Left hindlimb (tissue), 1 donor: ENCODE measurements at regions not wholly inside any gene's neighbourhood (a gene's known extent, or its start where the extent isn't known, plus 50 kb on each side); places are given as distances from the start of the nearest gene placed in this dataset.

Source experiments
- DNase-seq: peaks from one replicate; pipeline ENCODE4 v3.0.0-alpha.2; 2018

- DNase-seq = no peak
Measured at GRCh38 chr2:173782681-173783080, 182.5 kb downstream of the SP3 start.

GRCh38 chr2:173783382-173783781, 181.8 kb downstream of the SP3 start:
- no peak for DNase-seq

DNA sequence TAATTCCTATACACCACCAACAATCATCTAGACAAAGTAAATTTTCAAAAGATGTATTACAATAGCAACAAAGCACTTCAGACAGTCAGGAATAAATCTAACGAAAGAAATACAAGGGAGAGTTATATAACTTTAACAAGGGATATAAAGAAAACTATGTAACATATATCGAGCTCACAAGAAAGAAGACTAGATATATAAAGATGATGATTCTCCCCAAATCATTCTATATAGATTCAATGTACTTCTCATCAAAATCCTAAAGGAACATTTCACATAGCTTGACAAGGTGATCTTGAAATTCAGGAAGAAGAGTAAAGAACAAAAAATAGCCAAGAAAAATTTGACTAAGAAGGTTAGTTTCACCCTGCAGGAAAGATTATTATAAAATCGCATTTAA, 179.4 kb downstream of the SP3 start:
- no peak for DNase-seq

DNA sequence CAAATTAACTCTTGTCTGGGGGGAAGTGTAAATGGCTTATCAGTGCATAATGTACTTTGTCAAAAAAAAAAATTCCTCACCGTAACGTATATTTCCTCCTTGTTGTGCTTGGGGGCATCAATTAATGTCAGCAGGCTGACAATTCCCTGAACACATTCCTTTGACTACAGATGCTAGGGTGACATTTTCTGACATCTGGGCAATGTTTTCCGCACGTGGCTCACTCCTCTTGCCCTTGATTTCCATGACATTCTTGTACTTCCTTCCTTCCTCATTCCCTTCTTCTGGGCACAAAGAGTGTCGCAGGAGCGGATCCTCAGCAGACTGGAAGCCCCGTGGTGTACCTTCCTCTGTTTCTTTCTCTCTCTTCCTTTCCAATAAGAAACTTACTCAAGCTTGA, 173.7 kb downstream of the SP3 start:
- DNase-seq = no peak

DNA sequence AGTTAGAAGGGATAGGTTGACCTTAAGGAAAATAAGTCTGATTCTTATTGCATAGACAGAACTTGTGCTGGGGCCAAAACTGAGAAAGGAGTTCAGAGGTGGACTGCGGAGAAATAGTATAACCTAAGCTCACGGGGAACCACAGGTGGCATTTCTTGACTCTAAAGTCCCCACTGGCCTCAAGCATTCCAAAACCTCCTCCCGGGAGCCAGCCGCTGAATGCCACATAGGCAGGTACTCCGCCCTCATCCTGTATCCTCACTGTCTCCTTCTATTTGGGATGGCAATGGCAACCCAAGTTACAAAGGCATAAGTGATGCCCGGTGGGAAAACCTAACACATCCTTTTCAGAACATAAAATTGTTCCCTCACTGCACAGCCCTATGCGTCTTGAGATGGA, 173.0 kb downstream of the SP3 start:
- no peak for DNase-seq

- DNase-seq = no peak
Measured at GRCh38 chr2:173792741-173793140, 172.4 kb downstream of the SP3 start.

DNA sequence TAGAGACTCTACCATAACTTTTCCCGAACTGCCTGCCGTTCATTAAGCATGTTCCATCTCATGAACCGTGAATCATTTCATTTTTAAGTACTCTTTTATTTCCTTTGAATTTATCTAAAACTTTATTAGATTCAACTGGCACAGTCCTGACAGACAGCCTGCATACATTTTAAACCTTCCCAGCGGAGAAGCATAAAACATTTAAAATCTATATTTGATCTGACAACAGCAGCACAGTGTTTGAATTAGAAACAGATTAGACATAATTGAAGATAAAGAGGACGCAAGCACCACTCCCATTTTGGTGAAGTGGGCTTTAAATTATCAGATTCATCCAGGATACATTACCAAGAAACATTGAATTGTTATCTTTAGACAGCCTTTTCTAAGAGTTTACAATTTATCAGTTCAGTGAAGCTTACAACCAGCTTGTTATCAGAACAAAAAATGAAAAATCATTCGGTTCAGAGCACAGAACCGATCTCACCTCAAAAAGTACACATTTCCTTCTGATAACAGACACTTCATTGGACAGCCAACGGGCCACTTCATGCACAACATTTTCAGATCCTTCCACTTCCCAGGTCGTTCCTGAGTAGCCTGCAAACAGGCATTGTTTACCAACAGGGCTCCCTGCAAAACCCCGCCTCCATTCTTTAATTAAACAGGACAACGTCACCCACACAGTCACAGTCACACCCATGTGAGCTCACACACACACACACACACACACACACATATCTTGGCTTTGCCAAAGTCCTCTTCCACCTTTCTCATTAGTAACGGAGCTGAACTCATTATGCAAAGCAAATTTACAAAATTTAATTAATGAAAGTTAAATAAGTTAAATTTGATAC, 171.2 kb downstream of the SP3 start:
- DNase-seq = no peak

- DNase-seq = no peak
Measured at GRCh38 chr2:173797586-173798263, 167.4 kb downstream of the SP3 start.

- no peak for DNase-seq
Measured at GRCh38 chr2:173802518-173802917, 162.7 kb downstream of the SP3 start.

DNA sequence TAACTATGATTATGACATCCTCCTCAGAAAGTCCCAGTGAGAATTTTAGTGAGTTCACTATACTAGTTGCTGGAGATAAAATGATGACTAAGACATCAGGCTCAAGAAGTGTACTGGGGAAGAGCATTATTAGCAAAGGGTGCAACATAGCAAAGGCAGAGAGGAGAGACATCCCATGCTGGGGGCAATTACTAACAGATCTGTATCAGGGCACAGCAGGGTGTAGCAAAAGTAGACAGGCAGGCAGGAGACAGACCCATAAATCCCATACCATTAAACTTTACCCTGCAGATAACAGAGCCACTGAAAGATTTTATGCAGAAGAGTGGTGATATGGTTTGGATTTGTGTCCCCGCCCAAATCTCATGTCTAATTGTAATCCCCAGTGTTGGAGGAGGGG, 161.7 kb downstream of the SP3 start:
- no peak for DNase-seq

- DNase-seq = no peak
Measured at GRCh38 chr2:173806761-173807160, 158.4 kb downstream of the SP3 start.

DNA sequence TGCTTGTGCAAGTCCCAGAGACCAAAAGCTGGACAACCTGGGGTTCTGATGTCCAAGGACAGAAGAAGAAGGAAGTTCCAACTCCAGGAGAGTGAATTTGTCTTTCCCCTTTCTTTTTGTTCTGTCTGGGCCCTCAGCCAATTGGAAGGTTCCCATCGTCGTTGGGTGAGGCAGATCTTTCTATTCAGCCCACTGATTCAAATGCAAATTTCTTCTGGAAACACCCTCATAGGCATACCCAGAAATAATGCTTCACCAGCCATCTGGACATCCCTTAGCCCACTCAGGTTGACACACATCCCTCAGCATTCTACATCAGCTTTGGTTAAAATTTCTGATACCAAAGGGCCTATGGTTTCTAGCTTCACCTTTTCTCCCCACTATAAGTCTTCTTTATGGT, 156.5 kb downstream of the SP3 start:
- DNase-seq = no peak

GRCh38 chr2:173812321-173812720, 152.9 kb downstream of the SP3 start:
- DNase-seq = no peak

GRCh38 chr2:173814306-173814705, 150.9 kb downstream of the SP3 start:
- DNase-seq = no peak

GRCh38 chr2:173815772-173816171, 149.4 kb downstream of the SP3 start:
- no peak for DNase-seq

DNA sequence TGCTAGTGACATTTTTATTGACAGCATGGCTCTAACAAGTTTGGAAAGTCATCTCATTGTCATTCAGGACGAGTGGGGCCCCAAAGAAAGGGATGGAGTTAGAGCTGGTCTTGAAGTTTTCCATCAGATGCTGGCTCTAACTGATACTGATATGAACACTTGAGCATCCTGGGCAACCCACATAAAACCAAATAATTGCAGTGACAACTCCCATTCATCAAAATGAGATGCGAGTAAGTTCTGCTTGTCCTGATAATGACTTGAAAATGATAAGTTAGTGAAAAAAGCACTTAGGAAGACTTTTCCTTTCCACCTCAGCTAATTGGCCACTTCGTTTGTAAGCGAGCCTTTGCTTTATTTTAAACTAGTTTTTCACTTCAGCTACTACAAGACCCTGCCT, 147.6 kb downstream of the SP3 start:
- DNase-seq = no peak

- no peak for DNase-seq
Measured at GRCh38 chr2:173818285-173818684, 146.9 kb downstream of the SP3 start.

DNA sequence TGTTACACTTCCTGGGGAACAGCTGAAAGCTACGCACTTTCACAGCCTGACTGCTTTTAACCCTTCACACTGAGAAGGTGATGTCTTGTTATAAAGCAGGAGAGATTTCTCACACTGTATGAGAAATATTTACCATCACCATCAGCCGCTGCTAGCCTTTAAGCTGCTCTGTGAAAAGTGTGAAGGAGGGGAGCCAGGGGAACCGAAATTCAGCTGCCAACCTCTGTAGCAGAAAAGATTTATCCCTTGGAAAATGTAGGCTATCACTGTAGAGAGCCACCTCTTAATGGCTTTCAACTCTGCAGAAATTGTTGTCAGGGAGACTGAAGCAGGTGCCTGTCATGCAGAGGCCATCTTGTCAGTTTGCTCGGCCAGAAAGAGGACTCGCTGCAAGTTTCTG, 145.3 kb downstream of the SP3 start:
- no peak for DNase-seq

GRCh38 chr2:173821451-173821850, 143.7 kb downstream of the SP3 start:
- no peak for DNase-seq

- DNase-seq = no peak
Measured at GRCh38 chr2:173822889-173823542, 142.2 kb downstream of the SP3 start.

- DNase-seq = no peak
Measured at GRCh38 chr2:173823543-173823939, 141.6 kb downstream of the SP3 start.

GRCh38 chr2:173828189-173829142, 136.7 kb downstream of the SP3 start:
- no peak for DNase-seq

DNA sequence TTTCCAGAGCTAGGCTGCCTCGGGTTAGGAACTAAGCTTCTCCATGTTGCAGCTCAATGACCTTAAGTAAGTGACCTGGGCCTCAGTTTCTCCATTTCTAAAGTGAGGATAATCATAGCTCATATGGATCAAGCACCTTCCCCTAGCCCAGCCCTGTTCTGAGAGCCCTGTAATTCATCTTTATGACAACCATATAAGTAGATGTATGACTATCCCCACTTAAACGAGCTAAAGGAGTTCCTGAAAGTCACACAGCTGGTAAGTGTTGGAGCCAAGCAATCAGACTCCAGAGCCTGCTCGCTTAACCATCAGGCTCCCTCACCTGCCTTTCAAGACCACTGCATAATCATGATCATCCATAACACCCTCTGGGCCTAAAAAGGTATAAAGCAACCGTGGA, 135.4 kb downstream of the SP3 start:
- no peak for DNase-seq
